Keratinocyte (primary cell): ENCODE measurements at regions not wholly inside any gene's neighbourhood (a gene's known extent, or its start where the extent isn't known, plus 50 kb on each side); places are given as distances from the start of the nearest gene placed in this dataset.

Experiments used
- DNase-seq: peaks from one replicate; pipeline ENCODE4 v3.0.0-alpha.2; 2011; ENCODE audit warnings: low read depth, missing footprints, low spot score
- FAIRE-seq: peaks from 2 replicates; lab custom pipeline; 2011; peaks lifted over from hg19 to GRCh38; lab: Jason Lieb, UNC
- H2AFZ ChIP-seq: 2 replicates; pipeline ENCODE4 v1.6.0; 2012; ENCODE audit warnings: low read length, control low read depth, inconsistent platforms; ENCODE audit not compliant: control insufficient read depth
- H3K27ac ChIP-seq: 2 replicates; pipeline ENCODE4 v1.5.1; 2011; ENCODE audit warnings: low read length; ENCODE audit not compliant: control insufficient read depth, insufficient read depth
- H3K27me3 ChIP-seq: 3 replicates; pipeline ENCODE4 v1.6.0; 2011; ENCODE audit warnings: low read length; ENCODE audit not compliant: control insufficient read depth, insufficient read depth; ENCODE audit errors: extremely low read depth
- H3K36me3 ChIP-seq, 2 experiments: 2 replicates in 1 of 2; 3 replicates in 1 of 2; pipeline ENCODE4 v1.5.1; 2011; ENCODE audit warnings: low read length in 2 of 2, mild to moderate bottlenecking in 1 of 2; ENCODE audit not compliant: control insufficient read depth in 2 of 2, insufficient read depth in 2 of 2; ENCODE audit errors: extremely low read depth in 1 of 2
- H3K4me1 ChIP-seq: 3 replicates; pipeline ENCODE4 v1.5.1; 2011; ENCODE audit warnings: low read length; ENCODE audit not compliant: control insufficient read depth, insufficient read depth; ENCODE audit errors: extremely low read depth
- H3K4me2 ChIP-seq: 3 replicates; pipeline ENCODE4 v1.6.0; 2011; ENCODE audit warnings: low read depth, low read length; ENCODE audit not compliant: control insufficient read depth, insufficient read depth; ENCODE audit errors: extremely low read depth
- H3K4me3 ChIP-seq, 3 experiments: fragments of 200-600 bp in 1 of 3; sonication (generic) in 1 of 3; 2 replicates in 2 of 3; 3 replicates in 1 of 3; pipeline ENCODE4 v1.5.1; 2011 to 2016; ENCODE audit warnings: low read length in 3 of 3, mild to moderate bottlenecking in 3 of 3, control low read depth in 2 of 3, inconsistent platforms in 1 of 3, low read depth in 1 of 3, mixed read lengths in 1 of 3, mixed run types in 1 of 3, moderate library complexity in 1 of 3; ENCODE audit not compliant: control insufficient read depth in 2 of 3, insufficient read depth in 2 of 3; ENCODE audit errors: extremely low read depth in 1 of 3
- H3K79me2 ChIP-seq: 2 replicates; pipeline ENCODE4 v1.6.0; 2012; ENCODE audit warnings: low read length; ENCODE audit not compliant: control insufficient read depth, insufficient read depth
- H3K9ac ChIP-seq: 3 replicates; pipeline ENCODE4 v1.6.0; 2011; ENCODE audit warnings: low read length; ENCODE audit not compliant: control insufficient read depth, insufficient read depth; ENCODE audit errors: extremely low read depth
- H3K9me1 ChIP-seq: 3 replicates; pipeline ENCODE4 v1.6.0; 2011; ENCODE audit warnings: low read length; ENCODE audit not compliant: control insufficient read depth, insufficient read depth; ENCODE audit errors: extremely low read depth
- H3K9me3 ChIP-seq: 2 replicates; pipeline ENCODE4 v1.5.1; 2012; ENCODE audit warnings: low read depth, low read length; ENCODE audit not compliant: control insufficient read depth
- H4K20me1 ChIP-seq: 3 replicates; pipeline ENCODE4 v1.6.0; 2011; ENCODE audit warnings: low read length; ENCODE audit not compliant: control insufficient read depth, insufficient read depth; ENCODE audit errors: extremely low read depth
- EZH2 ChIP-seq: IDR thresholded peaks from one replicate; pipeline ENCODE4 v1.6.1; 2012; ENCODE audit warnings: inconsistent platforms, mild to moderate bottlenecking, low read length, moderate library complexity
- dilution Hi-C: fragments of 300-500 bp; cut with MboI; formaldehyde crosslinking; loops from one replicate; pipeline ENCODE4 v1.7.0; 2020; ENCODE audit warnings: low sequenced_read_pairs; ENCODE audit not compliant: extremely low pct_ligation_motif_present
- TF ChIP-seq, protein P1 (sequence below), 3 experiments: IDR thresholded peaks in 1 of 3; conservative IDR thresholded peaks in 1 of 3; optimal IDR thresholded peaks in 1 of 3; 2 replicates in 2 of 3; 3 replicates in 1 of 3; pipeline versions ENCODE3 to v1.5.1; 2011; ENCODE audit warnings: low read length in 3 of 3, mild to moderate bottlenecking in 3 of 3, moderate library complexity in 2 of 3, control low read depth in 1 of 3, inconsistent platforms in 1 of 3; ENCODE audit not compliant: insufficient read depth in 2 of 3; ENCODE audit errors: extremely low read depth in 1 of 3

DNA sequence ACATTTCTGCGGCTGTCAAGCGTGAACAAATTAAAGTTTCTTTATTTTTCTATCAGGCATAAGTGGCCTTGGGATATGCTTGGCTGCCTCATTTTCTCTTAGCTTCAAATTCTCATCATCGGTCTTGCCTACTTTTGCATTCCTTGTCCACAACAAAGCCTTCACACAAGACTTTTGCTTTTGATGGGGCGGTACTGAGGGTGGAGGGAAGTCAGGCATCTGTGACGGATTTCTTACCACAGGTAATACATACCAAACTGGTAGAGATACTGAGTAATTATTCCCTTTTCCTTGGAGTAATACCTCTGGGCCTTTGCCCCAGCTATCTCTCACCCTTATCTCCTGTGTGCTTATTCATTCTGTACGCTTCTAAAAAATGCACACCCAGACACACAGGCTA lies 468.3 kb upstream of the RGPD4 start:
- FAIRE-seq: no peak

DNA sequence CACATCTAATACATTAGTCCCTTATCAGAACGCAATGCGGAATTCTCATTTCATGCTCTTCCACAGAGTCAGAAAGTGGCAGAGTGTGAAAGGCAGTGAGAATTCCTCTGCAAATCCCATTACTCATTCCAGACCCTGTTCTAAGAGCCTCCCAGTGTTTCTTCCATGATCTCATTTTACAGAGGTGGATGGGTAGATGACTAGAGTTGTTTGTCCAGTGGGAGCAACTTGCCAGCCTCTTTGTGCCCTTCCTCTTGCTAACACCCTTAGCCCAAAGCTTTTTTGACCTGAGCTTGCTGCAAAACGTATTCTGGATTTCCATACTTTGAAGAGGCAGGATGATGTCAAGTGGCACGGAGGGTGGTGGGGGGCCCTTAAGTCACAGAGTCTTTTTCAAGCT lies 467.7 kb upstream of the RGPD4 start:
- H4K20me1 ChIP-seq: no peaks in the 10 kb centered on the region
- H3K4me1 ChIP-seq: no peaks in the 10 kb centered on the region
- H3K9me1 ChIP-seq: no peaks in the 10 kb centered on the region
- FAIRE-seq (no peak), DNase-seq (no peak)
- H3K79me2 ChIP-seq: no peaks in the 10 kb centered on the region
- no peak for TF ChIP-seq EZH2
- TF ChIP-seq, protein P1, sequence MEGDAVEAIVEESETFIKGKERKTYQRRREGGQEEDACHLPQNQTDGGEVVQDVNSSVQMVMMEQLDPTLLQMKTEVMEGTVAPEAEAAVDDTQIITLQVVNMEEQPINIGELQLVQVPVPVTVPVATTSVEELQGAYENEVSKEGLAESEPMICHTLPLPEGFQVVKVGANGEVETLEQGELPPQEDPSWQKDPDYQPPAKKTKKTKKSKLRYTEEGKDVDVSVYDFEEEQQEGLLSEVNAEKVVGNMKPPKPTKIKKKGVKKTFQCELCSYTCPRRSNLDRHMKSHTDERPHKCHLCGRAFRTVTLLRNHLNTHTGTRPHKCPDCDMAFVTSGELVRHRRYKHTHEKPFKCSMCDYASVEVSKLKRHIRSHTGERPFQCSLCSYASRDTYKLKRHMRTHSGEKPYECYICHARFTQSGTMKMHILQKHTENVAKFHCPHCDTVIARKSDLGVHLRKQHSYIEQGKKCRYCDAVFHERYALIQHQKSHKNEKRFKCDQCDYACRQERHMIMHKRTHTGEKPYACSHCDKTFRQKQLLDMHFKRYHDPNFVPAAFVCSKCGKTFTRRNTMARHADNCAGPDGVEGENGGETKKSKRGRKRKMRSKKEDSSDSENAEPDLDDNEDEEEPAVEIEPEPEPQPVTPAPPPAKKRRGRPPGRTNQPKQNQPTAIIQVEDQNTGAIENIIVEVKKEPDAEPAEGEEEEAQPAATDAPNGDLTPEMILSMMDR (optimal IDR thresholded peaks at IDR 0.05 in 1 of 3, IDR thresholded peaks at IDR 0.05 in 1 of 3, conservative IDR thresholded peaks at IDR 0.05 in 1 of 3; ENCODE audit: extremely low read depth in 1 of 3, insufficient read depth in 2 of 3, low read length in 3 of 3): no peak
- H2AFZ ChIP-seq: no peak overlapping the region
- H3K4me3 ChIP-seq: no peak overlapping the region
- H3K27ac ChIP-seq: no peak overlapping the region
- H3K9ac ChIP-seq: no peak overlapping the region
- no peaks in the 10 kb centered on the region for H3K27me3 ChIP-seq
- no peak overlapping the region for H3K4me2 ChIP-seq
- dilution Hi-C loops: no loop called here
- no peaks in the 10 kb centered on the region for H3K9me3 ChIP-seq
- H3K36me3 ChIP-seq: no peaks in the 10 kb centered on the region

More for the DNA sequence above, 468.3 kb upstream of the RGPD4 start:
- Histone ChIP-seq H3K4me3 (no peak overlapping the region), H3K9ac (no peak overlapping the region), H3K4me2 (no peak overlapping the region), H4K20me1 (no peaks in the 10 kb centered on the region), H3K9me3 (no peaks in the 10 kb centered on the region), H3K9me1 (no peaks in the 10 kb centered on the region), H3K27me3 (no peaks in the 10 kb centered on the region), H3K36me3 (no peaks in the 10 kb centered on the region), H3K79me2 (no peaks in the 10 kb centered on the region), H2AFZ (no peak overlapping the region), H3K27ac (no peak overlapping the region), H3K4me1 (no peaks in the 10 kb centered on the region)
- no peak for TF ChIP-seq EZH2
- TF ChIP-seq, protein P1 (optimal IDR thresholded peaks at IDR 0.05 in 1 of 3, IDR thresholded peaks at IDR 0.05 in 1 of 3, conservative IDR thresholded peaks at IDR 0.05 in 1 of 3; ENCODE audit: extremely low read depth in 1 of 3, insufficient read depth in 2 of 3, low read length in 3 of 3): no peak
- no peak for DNase-seq
- dilution Hi-C loops: no loop called here
